ENCODE measurements at regions not wholly inside any gene's neighbourhood (a gene's known extent, or its start where the extent isn't known, plus 50 kb on each side); places are given as distances from the start of the nearest gene placed in this dataset.

GRCh38 chr2:195214072-195214471, 443.0 kb upstream of the SLC39A10 start:
- Mint-ChIP-seq H3K27me3 (peaks cover 5% of the 10 kb centered on the region), H3K36me3 (no peaks in the 10 kb centered on the region), H3K4me3 (no peak overlapping the region), H3K9me3 (no peaks in the 10 kb centered on the region), H3K27ac (no peak overlapping the region), H3K4me1 (ENCODE audit: low read depth) (no peaks in the 10 kb centered on the region)
- CTCF ChIA-PET: no interaction called here
- DNase-seq: no peak
- POLR2A ChIA-PET: no interaction called here
- intact Hi-C loops (cut with micrococcal nuclease): no loop called here

- no peak for DNase-seq
- no peaks in the 10 kb centered on the region for H3K36me3 Mint-ChIP-seq
- no peaks in the 10 kb centered on the region for H3K9me3 Mint-ChIP-seq
- intact Hi-C loops (cut with micrococcal nuclease): no loop called here
- H3K4me1 Mint-ChIP-seq (ENCODE audit: low read depth): no peaks in the 10 kb centered on the region
- H3K4me3 Mint-ChIP-seq: no peak overlapping the region
- H3K27me3 Mint-ChIP-seq: peaks cover 4% of the 10 kb centered on the region
- ChIA-PET POLR2A (no interaction called here), CTCF (no interaction called here)
- no peak overlapping the region for H3K27ac Mint-ChIP-seq
These were observed 444.4 kb upstream of the SLC39A10 start for GRCh38 chr2:195212586-195212985.

DNA sequence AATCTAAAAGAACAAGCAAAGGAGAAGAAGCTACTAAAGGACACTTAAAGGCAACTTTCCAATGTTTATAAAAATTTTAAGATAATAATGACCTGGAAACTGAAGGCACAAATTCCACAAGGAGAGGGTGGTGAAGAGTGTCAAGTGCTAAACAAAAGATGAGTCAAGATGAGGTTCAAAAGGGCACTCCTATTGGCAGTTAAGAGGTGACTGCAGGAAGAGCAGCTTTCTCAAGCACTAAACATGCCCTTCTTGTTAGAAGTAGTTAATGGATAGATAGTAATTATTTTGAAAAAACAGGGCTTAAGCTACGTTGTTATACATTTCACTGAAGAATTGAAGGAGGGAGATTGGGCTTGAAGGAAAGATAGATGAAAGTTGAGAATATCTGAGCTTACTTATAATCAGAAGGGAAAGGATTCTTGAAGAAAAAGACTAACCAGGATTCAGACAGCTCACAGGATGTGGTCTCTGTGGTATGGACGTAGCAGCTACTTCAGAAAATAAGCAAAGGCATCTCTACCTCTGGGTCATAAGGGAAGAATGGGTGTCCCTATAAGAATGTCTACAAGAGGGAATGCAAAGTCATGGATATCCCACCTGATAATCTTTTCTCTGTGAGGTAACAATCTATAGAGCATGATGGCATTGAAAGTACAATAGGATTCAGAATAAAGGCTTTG, 454.7 kb upstream of the SLC39A10 start:
- intact Hi-C loops (cut with micrococcal nuclease): no loop called here
- POLR2A ChIA-PET: interaction anchor here (0.6 kb wide), 1 partner anchor 240 kb away, joined by 3 read pairs; no protein-coding TSS in a partner anchor
- H3K4me1 Mint-ChIP-seq (ENCODE audit: low read depth): peaks cover 16% of the 10 kb centered on the region
- no peaks in the 10 kb centered on the region for H3K36me3 Mint-ChIP-seq
- no peak overlapping the region for H3K27ac Mint-ChIP-seq
- peak; percentile 10 for DNase-seq
- H3K4me3 Mint-ChIP-seq: no peak overlapping the region
- H3K27me3 Mint-ChIP-seq: no peaks in the 10 kb centered on the region
- H3K9me3 Mint-ChIP-seq: no peaks in the 10 kb centered on the region
- CTCF ChIA-PET: interaction anchor here (0.6 kb wide), 1 partner anchor 429 kb away, joined by 3 read pairs; no protein-coding TSS in a partner anchor

GRCh38 chr2:195199864-195200263, 457.2 kb upstream of the SLC39A10 start:
- Mint-ChIP-seq H3K4me1 (ENCODE audit: low read depth) (peaks cover 16% of the 10 kb centered on the region), H3K27me3 (no peaks in the 10 kb centered on the region), H3K9me3 (no peaks in the 10 kb centered on the region), H3K4me3 (no peak overlapping the region), H3K36me3 (no peaks in the 10 kb centered on the region), H3K27ac (no peak overlapping the region)
- no peak for DNase-seq
- intact Hi-C loops (cut with micrococcal nuclease): no loop called here
- ChIA-PET POLR2A (no interaction called here), CTCF (no interaction called here)

GRCh38 chr2:195181059-195181705, 475.8 kb upstream of the SLC39A10 start:
- DNase-seq: no peak
- Mint-ChIP-seq H3K4me3 (no peak overlapping the region), H3K27ac (no peak overlapping the region), H3K9me3 (no peaks in the 10 kb centered on the region), H3K4me1 (ENCODE audit: low read depth) (no peaks in the 10 kb centered on the region), H3K36me3 (no peaks in the 10 kb centered on the region), H3K27me3 (no peaks in the 10 kb centered on the region)
- POLR2A ChIA-PET: no interaction called here
- intact Hi-C loops (cut with micrococcal nuclease): no loop called here
- CTCF ChIA-PET: no interaction called here

DNA sequence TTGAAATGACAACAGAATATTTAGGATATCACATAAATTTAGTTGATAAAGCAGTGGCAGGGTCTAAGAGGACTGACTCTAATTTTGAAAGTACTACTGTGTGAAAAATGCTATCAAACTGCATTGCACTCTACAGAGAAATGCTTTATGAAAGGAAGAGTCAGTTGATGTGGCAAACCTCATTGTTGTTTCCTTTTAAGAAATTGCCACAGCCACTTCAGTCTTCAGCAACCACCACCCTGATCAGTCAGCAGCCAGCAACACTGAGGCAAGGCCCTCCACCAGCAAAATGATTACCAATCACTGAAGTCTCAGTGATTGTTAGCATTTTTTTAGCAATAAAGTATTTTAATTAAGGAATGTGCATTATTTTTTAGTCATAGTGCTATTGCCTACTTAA, 488.7 kb upstream of the SLC39A10 start:
- intact Hi-C loops (cut with micrococcal nuclease): no loop called here
- H3K36me3 Mint-ChIP-seq: no peaks in the 10 kb centered on the region

GRCh38 chr2:195164930-195165329, 492.1 kb upstream of the SLC39A10 start:
- no peak overlapping the region for H3K27ac Mint-ChIP-seq
- CTCF ChIA-PET: no interaction called here
- no peaks in the 10 kb centered on the region for H3K4me1 Mint-ChIP-seq (ENCODE audit: low read depth)
- peaks cover 7% of the 10 kb centered on the region for H3K9me3 Mint-ChIP-seq
- H3K27me3 Mint-ChIP-seq: no peaks in the 10 kb centered on the region
- no peaks in the 10 kb centered on the region for H3K36me3 Mint-ChIP-seq
- intact Hi-C loops (cut with micrococcal nuclease): no loop called here
- DNase-seq: no peak
- no peak overlapping the region for H3K4me3 Mint-ChIP-seq
- POLR2A ChIA-PET: no interaction called here

More for the DNA sequence above, 488.7 kb upstream of the SLC39A10 start:
- POLR2A ChIA-PET: no interaction called here
- CTCF ChIA-PET: no interaction called here
- Mint-ChIP-seq H3K27me3 (no peaks in the 10 kb centered on the region), H3K4me3 (no peak overlapping the region), H3K9me3 (peaks cover 7% of the 10 kb centered on the region), H3K27ac (no peak overlapping the region), H3K4me1 (ENCODE audit: low read depth) (no peaks in the 10 kb centered on the region)
- DNase-seq: no peak

DNA sequence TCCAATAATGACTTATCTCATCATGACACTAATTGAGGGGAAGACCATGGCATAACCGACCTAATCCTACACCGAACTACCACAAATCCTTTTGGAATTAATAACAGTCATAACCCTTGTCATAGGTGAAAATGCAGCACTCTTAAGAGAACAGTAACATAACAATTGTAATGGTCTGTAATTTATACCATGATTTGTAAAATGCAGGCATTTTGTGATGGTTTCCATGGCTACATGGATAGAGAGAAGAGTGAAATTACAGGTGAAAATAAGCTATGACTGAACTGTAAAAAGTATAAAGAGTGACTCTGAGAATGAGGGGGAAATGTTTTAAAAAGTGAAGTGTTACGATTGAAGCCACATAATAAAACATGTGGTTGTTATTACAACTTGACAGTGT, 494.1 kb upstream of the SLC39A10 start:
- Mint-ChIP-seq H3K4me3 (no peak overlapping the region), H3K27ac (no peak overlapping the region), H3K9me3 (peaks cover 7% of the 10 kb centered on the region), H3K4me1 (ENCODE audit: low read depth) (no peaks in the 10 kb centered on the region), H3K27me3 (no peaks in the 10 kb centered on the region), H3K36me3 (no peaks in the 10 kb centered on the region)
- no peak for DNase-seq
- intact Hi-C loops (cut with micrococcal nuclease): no loop called here
- ChIA-PET CTCF (no interaction called here), POLR2A (no interaction called here)

GRCh38 chr2:195162194-195162593, 494.8 kb upstream of the SLC39A10 start:
- intact Hi-C loops (cut with micrococcal nuclease): no loop called here
- Mint-ChIP-seq H3K27ac (no peak overlapping the region), H3K4me1 (ENCODE audit: low read depth) (no peaks in the 10 kb centered on the region), H3K9me3 (peaks cover 5% of the 10 kb centered on the region), H3K27me3 (no peaks in the 10 kb centered on the region), H3K36me3 (no peaks in the 10 kb centered on the region), H3K4me3 (no peak overlapping the region)
- CTCF ChIA-PET: no interaction called here
- POLR2A ChIA-PET: no interaction called here
- no peak for DNase-seq

- Mint-ChIP-seq H3K9me3 (no peaks in the 10 kb centered on the region), H3K4me3 (no peak overlapping the region), H3K4me1 (ENCODE audit: low read depth) (no peaks in the 10 kb centered on the region), H3K27me3 (no peaks in the 10 kb centered on the region), H3K27ac (no peak overlapping the region), H3K36me3 (no peaks in the 10 kb centered on the region)
- POLR2A ChIA-PET: no interaction called here
- CTCF ChIA-PET: no interaction called here
- no peak for DNase-seq
- intact Hi-C loops (cut with micrococcal nuclease): no loop called here
These were observed 496.1 kb upstream of the SLC39A10 start for GRCh38 chr2:195160963-195161362.

- DNase-seq: no peak
- ChIA-PET CTCF (interaction anchor here (0.6 to 1.3 kb wide), 2 partner anchors 21 to 1078 kb away, joined by 3 read pairs; no protein-coding TSS in a partner anchor), POLR2A (no interaction called here)
- H3K27me3 Mint-ChIP-seq: no peaks in the 10 kb centered on the region
- no peaks in the 10 kb centered on the region for H3K36me3 Mint-ChIP-seq
- no peaks in the 10 kb centered on the region for H3K9me3 Mint-ChIP-seq
- H3K27ac Mint-ChIP-seq: no peak overlapping the region
- no peaks in the 10 kb centered on the region for H3K4me1 Mint-ChIP-seq (ENCODE audit: low read depth)
- H3K4me3 Mint-ChIP-seq: no peak overlapping the region
- intact Hi-C loops (cut with micrococcal nuclease): no loop called here
These were observed 505.3 kb upstream of the SLC39A10 start for GRCh38 chr2:195151711-195152110.

GRCh38 chr2:195150819-195151218, 506.2 kb upstream of the SLC39A10 start:
- no peaks in the 10 kb centered on the region for H3K4me1 Mint-ChIP-seq (ENCODE audit: low read depth)
- H3K36me3 Mint-ChIP-seq: no peaks in the 10 kb centered on the region
- H3K27ac Mint-ChIP-seq: no peak overlapping the region
- ChIA-PET POLR2A (interaction anchor here (0.7 kb wide), 1 partner anchor 222 kb away, joined by 3 read pairs; no protein-coding TSS in a partner anchor), CTCF (interaction anchor here (1.3 kb wide), 1 partner anchor 22 kb away, joined by 3 read pairs; no protein-coding TSS in a partner anchor)
- intact Hi-C loops (cut with micrococcal nuclease): no loop called here
- no peaks in the 10 kb centered on the region for H3K27me3 Mint-ChIP-seq
- H3K9me3 Mint-ChIP-seq: no peaks in the 10 kb centered on the region
- no peak for DNase-seq
- H3K4me3 Mint-ChIP-seq: no peak overlapping the region

DNA sequence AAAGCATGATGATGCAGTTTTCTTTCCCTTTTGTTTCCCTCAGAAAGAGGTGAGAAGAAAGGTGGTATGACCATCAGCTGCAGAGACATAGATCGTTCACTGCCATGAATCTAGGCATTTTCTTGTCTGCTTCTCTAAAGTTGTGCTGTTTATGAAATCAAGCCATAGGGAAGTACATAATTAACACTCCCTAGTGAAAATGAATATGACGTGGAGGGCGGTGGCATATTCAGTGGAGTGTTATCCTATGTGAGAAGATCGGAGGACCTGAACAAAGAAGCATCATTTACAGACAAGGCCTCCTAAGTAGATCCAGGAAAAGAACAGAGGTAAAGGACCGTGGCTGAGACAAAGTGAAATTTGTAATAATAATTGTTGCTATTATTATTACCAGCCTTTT, 509.0 kb upstream of the SLC39A10 start:
- Mint-ChIP-seq H3K4me3 (no peak overlapping the region), H3K4me1 (ENCODE audit: low read depth) (no peaks in the 10 kb centered on the region), H3K9me3 (peaks cover 5% of the 10 kb centered on the region), H3K36me3 (no peaks in the 10 kb centered on the region), H3K27me3 (peaks cover 1% of the 10 kb centered on the region), H3K27ac (no peak overlapping the region)
- no peak for DNase-seq
- ChIA-PET CTCF (no interaction called here), POLR2A (no interaction called here)
- intact Hi-C loops (cut with micrococcal nuclease): no loop called here

Data from activated CD4-positive, alpha-beta memory T cell treated with anti-CD3 and anti-CD28 coated beads for 36 hours (primary cell).